ENCODE measurements at regions not wholly inside any gene's neighbourhood (a gene's known extent, or its start where the extent isn't known, plus 50 kb on each side); places are given as distances from the start of the nearest gene placed in this dataset.
"Not testable (repeated sequence)": the region's sequence is repeated elsewhere in the genome, so short reads cannot be mapped to it uniquely, and the experiment has no call there.

- Histone ChIP-seq H3K27me3 (ENCODE audit: control insufficient read depth in 2 of 2, insufficient read depth in 1 of 2, low read length in 1 of 2) (peaks cover 0 to 2% of the 10 kb centered on the region in 2 donors), H3K9me3 (ENCODE audit: control insufficient read depth in 2 of 2, insufficient read depth in 1 of 2, low read length in 1 of 2) (peaks cover 2 to 6% of the 10 kb centered on the region in 2 donors), H3K36me3 (ENCODE audit: control insufficient read depth in 2 of 2, insufficient read depth in 2 of 2, low read length in 1 of 2) (no peaks in the 10 kb centered on the region), H3K4me1 (ENCODE audit: control insufficient read depth in 2 of 2, insufficient read depth in 2 of 2, low read length in 2 of 2) (no peaks in the 10 kb centered on the region), H3K27ac (ENCODE audit: low read depth in 1 of 2, low read length in 1 of 2) (no peak overlapping the region), H3K4me3 (ENCODE audit: low read length in 2 of 2) (no peak overlapping the region)
- no peak for DNase-seq (ENCODE audit: low read depth in 6 of 9, low spot score in 9 of 9)
- WGBS: 70% methylated on average over 3 of the region's 3 CpGs
These were observed 791.1 kb downstream of the AACS start for GRCh38 chr12:125856366-125856765.

GRCh38 chr12:125856896-125857295 lies 791.7 kb downstream of the AACS start:
- Histone ChIP-seq H3K36me3 (ENCODE audit: control insufficient read depth in 2 of 2, insufficient read depth in 2 of 2, low read length in 1 of 2) (no peaks in the 10 kb centered on the region), H3K9me3 (ENCODE audit: control insufficient read depth in 2 of 2, insufficient read depth in 1 of 2, low read length in 1 of 2) (peaks cover 2 to 11% of the 10 kb centered on the region in 2 donors), H3K4me1 (ENCODE audit: control insufficient read depth in 2 of 2, insufficient read depth in 2 of 2, low read length in 2 of 2) (no peaks in the 10 kb centered on the region), H3K27ac (ENCODE audit: low read depth in 1 of 2, low read length in 1 of 2) (no peak overlapping the region), H3K27me3 (ENCODE audit: control insufficient read depth in 2 of 2, insufficient read depth in 1 of 2, low read length in 1 of 2) (peaks cover 0 to 2% of the 10 kb centered on the region in 2 donors), H3K4me3 (ENCODE audit: low read length in 2 of 2) (no peak overlapping the region)
- WGBS: 75% methylated on average over 3 of the region's 3 CpGs
- no peak for DNase-seq (ENCODE audit: low read depth in 6 of 9, low spot score in 9 of 9)

- Histone ChIP-seq H3K4me1 (ENCODE audit: control insufficient read depth in 2 of 2, insufficient read depth in 2 of 2, low read length in 2 of 2) (no peaks in the 10 kb centered on the region), H3K27ac (ENCODE audit: low read depth in 1 of 2, low read length in 1 of 2) (no peak overlapping the region), H3K36me3 (ENCODE audit: control insufficient read depth in 2 of 2, insufficient read depth in 2 of 2, low read length in 1 of 2) (no peaks in the 10 kb centered on the region), H3K9me3 (ENCODE audit: control insufficient read depth in 2 of 2, insufficient read depth in 1 of 2, low read length in 1 of 2) (peaks cover 2 to 14% of the 10 kb centered on the region in 2 donors), H3K4me3 (ENCODE audit: low read length in 2 of 2) (no peak overlapping the region), H3K27me3 (ENCODE audit: control insufficient read depth in 2 of 2, insufficient read depth in 1 of 2, low read length in 1 of 2) (peaks cover 0 to 2% of the 10 kb centered on the region in 2 donors)
- DNase-seq (ENCODE audit: low read depth in 6 of 9, low spot score in 9 of 9): no peak
- 93% methylated on average over 17 of the region's 17 CpGs for whole genome bisulfite sequencing
These were observed 795.5 kb downstream of the AACS start for GRCh38 chr12:125860672-125861288.

GRCh38 chr12:125861299-125862281 lies 796.4 kb downstream of the AACS start:
- 34% methylated on average over 68 of the region's 68 CpGs for WGBS
- H3K9me3 ChIP-seq (ENCODE audit: control insufficient read depth in 2 of 2, insufficient read depth in 1 of 2, low read length in 1 of 2): peaks cover 2 to 14% of the 10 kb centered on the region in 2 donors
- peaks cover 0 to 2% of the 10 kb centered on the region in 2 donors for H3K27me3 ChIP-seq (ENCODE audit: control insufficient read depth in 2 of 2, insufficient read depth in 1 of 2, low read length in 1 of 2)
- no peak overlapping the region for H3K27ac ChIP-seq (ENCODE audit: low read depth in 1 of 2, low read length in 1 of 2)
- H3K4me1 ChIP-seq (ENCODE audit: control insufficient read depth in 2 of 2, insufficient read depth in 2 of 2, low read length in 2 of 2): no peaks in the 10 kb centered on the region
- DNase-seq (ENCODE audit: low read depth in 6 of 9, low spot score in 9 of 9): no peak
- H3K4me3 ChIP-seq (ENCODE audit: low read length in 2 of 2): no peak overlapping the region
- H3K36me3 ChIP-seq (ENCODE audit: control insufficient read depth in 2 of 2, insufficient read depth in 2 of 2, low read length in 1 of 2): no peaks in the 10 kb centered on the region

GRCh38 chr12:125865236-125865635 lies 800.0 kb downstream of the AACS start:
- 90% methylated on average over 6 of the region's 6 CpGs for WGBS
- not testable (repeated sequence) for H3K36me3 ChIP-seq (ENCODE audit: control insufficient read depth in 2 of 2, insufficient read depth in 2 of 2, low read length in 1 of 2); H3K4me3 ChIP-seq (ENCODE audit: low read length in 2 of 2); H3K4me1 ChIP-seq (ENCODE audit: control insufficient read depth in 2 of 2, insufficient read depth in 2 of 2, low read length in 2 of 2); DNase-seq (ENCODE audit: low read depth in 6 of 9, low spot score in 9 of 9); H3K27me3 ChIP-seq (ENCODE audit: control insufficient read depth in 2 of 2, insufficient read depth in 1 of 2, low read length in 1 of 2); H3K27ac ChIP-seq (ENCODE audit: low read depth in 1 of 2, low read length in 1 of 2)
- peaks cover 2 to 19% of the 10 kb centered on the region in 2 donors for H3K9me3 ChIP-seq (ENCODE audit: control insufficient read depth in 2 of 2, insufficient read depth in 1 of 2, low read length in 1 of 2)

- WGBS: 93% methylated on average over 9 of the region's 9 CpGs
- no peaks in the 10 kb centered on the region for H3K27me3 ChIP-seq (ENCODE audit: control insufficient read depth in 2 of 2, insufficient read depth in 1 of 2, low read length in 1 of 2)
- no peak for DNase-seq (ENCODE audit: low read depth in 6 of 9, low spot score in 9 of 9)
- no peaks in the 10 kb centered on the region for H3K4me1 ChIP-seq (ENCODE audit: control insufficient read depth in 2 of 2, insufficient read depth in 2 of 2, low read length in 2 of 2)
- H3K4me3 ChIP-seq (ENCODE audit: low read length in 2 of 2): no peak overlapping the region
- no peaks in the 10 kb centered on the region for H3K36me3 ChIP-seq (ENCODE audit: control insufficient read depth in 2 of 2, insufficient read depth in 2 of 2, low read length in 1 of 2)
- no peak overlapping the region for H3K27ac ChIP-seq (ENCODE audit: low read depth in 1 of 2, low read length in 1 of 2)
- peaks cover 0 to 7% of the 10 kb centered on the region in 2 donors for H3K9me3 ChIP-seq (ENCODE audit: control insufficient read depth in 2 of 2, insufficient read depth in 1 of 2, low read length in 1 of 2)
These were observed 806.8 kb downstream of the AACS start for GRCh38 chr12:125871811-125872594.

- H3K36me3 ChIP-seq (ENCODE audit: control insufficient read depth in 2 of 2, insufficient read depth in 2 of 2, low read length in 1 of 2): no peaks in the 10 kb centered on the region
- no peak for DNase-seq (ENCODE audit: low read depth in 6 of 9, low spot score in 9 of 9)
- H3K4me3 ChIP-seq (ENCODE audit: low read length in 2 of 2): no peak overlapping the region
- WGBS: 86% methylated on average over 5 of the region's 5 CpGs
- no peaks in the 10 kb centered on the region for H3K27me3 ChIP-seq (ENCODE audit: control insufficient read depth in 2 of 2, insufficient read depth in 1 of 2, low read length in 1 of 2)
- H3K27ac ChIP-seq (ENCODE audit: low read depth in 1 of 2, low read length in 1 of 2): no peak overlapping the region
- peaks cover 0 to 7% of the 10 kb centered on the region in 2 donors for H3K9me3 ChIP-seq (ENCODE audit: control insufficient read depth in 2 of 2, insufficient read depth in 1 of 2, low read length in 1 of 2)
- no peaks in the 10 kb centered on the region for H3K4me1 ChIP-seq (ENCODE audit: control insufficient read depth in 2 of 2, insufficient read depth in 2 of 2, low read length in 2 of 2)
These were observed 807.8 kb downstream of the AACS start for GRCh38 chr12:125873016-125873415.

GRCh38 chr12:125878483-125878882 lies 813.2 kb downstream of the AACS start:
- no peak overlapping the region for H3K4me3 ChIP-seq (ENCODE audit: low read length in 2 of 2)
- 50% methylated on average over 4 of the region's 4 CpGs for WGBS
- H3K9me3 ChIP-seq (ENCODE audit: control insufficient read depth in 2 of 2, insufficient read depth in 1 of 2, low read length in 1 of 2): no peaks in the 10 kb centered on the region
- no peak for DNase-seq (ENCODE audit: low read depth in 6 of 9, low spot score in 9 of 9)
- H3K4me1 ChIP-seq (ENCODE audit: control insufficient read depth in 2 of 2, insufficient read depth in 2 of 2, low read length in 2 of 2): no peaks in the 10 kb centered on the region
- no peaks in the 10 kb centered on the region for H3K36me3 ChIP-seq (ENCODE audit: control insufficient read depth in 2 of 2, insufficient read depth in 2 of 2, low read length in 1 of 2)
- no peaks in the 10 kb centered on the region for H3K27me3 ChIP-seq (ENCODE audit: control insufficient read depth in 2 of 2, insufficient read depth in 1 of 2, low read length in 1 of 2)
- no peak overlapping the region for H3K27ac ChIP-seq (ENCODE audit: low read depth in 1 of 2, low read length in 1 of 2)
